ENCODE measurements at regions not wholly inside any gene's neighbourhood (a gene's known extent, or its start where the extent isn't known, plus 50 kb on each side); places are given as distances from the start of the nearest gene placed in this dataset.
A peak's percentile ranks its signal among the peaks of the same experiment; 100 is the strongest.

DNA sequence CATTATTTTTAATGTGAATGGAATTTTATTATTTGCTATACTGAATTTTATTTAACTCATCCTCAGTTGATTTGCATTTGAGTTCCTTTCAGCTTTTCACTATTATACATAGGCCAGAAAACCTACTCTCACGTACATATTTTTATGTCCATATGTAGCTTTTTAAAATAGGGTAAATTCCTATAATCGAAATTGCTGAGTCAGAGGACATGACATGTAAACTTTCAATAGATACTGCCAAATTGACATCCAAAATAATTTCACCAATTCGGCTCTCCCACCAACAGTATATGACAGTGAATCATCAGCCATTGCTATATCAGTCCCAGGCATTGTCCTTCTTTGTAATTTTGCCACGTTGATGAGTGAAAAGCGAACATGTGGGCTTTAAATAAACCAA lies 222.5 kb downstream of the SQOR start:
- H3K36me3 ChIP-seq (ENCODE audit: low read depth): no peaks in the 10 kb centered on the region
- no peaks in the 10 kb centered on the region for H3K9me3 ChIP-seq
- no peak for DNase-seq
- intact Hi-C loops (cut with DNase I, micrococcal nuclease): no loop called here
- no peak for ATAC-seq
- TF ChIP-seq, protein P1, sequence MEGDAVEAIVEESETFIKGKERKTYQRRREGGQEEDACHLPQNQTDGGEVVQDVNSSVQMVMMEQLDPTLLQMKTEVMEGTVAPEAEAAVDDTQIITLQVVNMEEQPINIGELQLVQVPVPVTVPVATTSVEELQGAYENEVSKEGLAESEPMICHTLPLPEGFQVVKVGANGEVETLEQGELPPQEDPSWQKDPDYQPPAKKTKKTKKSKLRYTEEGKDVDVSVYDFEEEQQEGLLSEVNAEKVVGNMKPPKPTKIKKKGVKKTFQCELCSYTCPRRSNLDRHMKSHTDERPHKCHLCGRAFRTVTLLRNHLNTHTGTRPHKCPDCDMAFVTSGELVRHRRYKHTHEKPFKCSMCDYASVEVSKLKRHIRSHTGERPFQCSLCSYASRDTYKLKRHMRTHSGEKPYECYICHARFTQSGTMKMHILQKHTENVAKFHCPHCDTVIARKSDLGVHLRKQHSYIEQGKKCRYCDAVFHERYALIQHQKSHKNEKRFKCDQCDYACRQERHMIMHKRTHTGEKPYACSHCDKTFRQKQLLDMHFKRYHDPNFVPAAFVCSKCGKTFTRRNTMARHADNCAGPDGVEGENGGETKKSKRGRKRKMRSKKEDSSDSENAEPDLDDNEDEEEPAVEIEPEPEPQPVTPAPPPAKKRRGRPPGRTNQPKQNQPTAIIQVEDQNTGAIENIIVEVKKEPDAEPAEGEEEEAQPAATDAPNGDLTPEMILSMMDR (IDR thresholded peaks at IDR 0.05): no peak
- H3K4me3 ChIP-seq: no peak overlapping the region
- H3K4me1 ChIP-seq (ENCODE audit: low read depth): no peaks in the 10 kb centered on the region

DNA sequence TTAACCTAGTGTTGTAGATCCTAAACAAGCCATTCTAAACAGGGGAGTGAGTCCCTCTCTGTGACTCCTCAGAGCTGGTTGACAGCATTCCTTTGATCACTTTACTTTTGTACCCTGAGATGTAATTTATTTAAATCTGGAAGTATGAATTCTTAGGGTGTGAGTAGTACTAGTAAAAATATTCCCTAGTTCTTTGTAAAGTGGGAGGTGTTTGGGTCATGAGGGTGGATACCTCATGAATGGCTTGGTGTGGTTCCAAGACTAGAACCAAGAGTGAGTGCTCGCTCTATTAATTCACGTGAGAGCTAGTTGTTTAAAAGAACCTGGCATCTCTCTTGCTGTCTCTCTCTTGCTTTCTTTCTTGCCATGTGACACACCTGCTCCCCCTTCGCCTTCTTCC lies 223.7 kb downstream of the SQOR start:
- ATAC-seq: no peak
- Histone ChIP-seq H3K4me3 (no peak overlapping the region), H3K9me3 (no peaks in the 10 kb centered on the region), H3K36me3 (ENCODE audit: low read depth) (no peaks in the 10 kb centered on the region), H3K4me1 (ENCODE audit: low read depth) (no peaks in the 10 kb centered on the region)
- DNase-seq: no peak
- TF ChIP-seq, protein P1 (IDR thresholded peaks at IDR 0.05): no peak
- intact Hi-C loops (cut with DNase I, micrococcal nuclease): no loop called here

DNA sequence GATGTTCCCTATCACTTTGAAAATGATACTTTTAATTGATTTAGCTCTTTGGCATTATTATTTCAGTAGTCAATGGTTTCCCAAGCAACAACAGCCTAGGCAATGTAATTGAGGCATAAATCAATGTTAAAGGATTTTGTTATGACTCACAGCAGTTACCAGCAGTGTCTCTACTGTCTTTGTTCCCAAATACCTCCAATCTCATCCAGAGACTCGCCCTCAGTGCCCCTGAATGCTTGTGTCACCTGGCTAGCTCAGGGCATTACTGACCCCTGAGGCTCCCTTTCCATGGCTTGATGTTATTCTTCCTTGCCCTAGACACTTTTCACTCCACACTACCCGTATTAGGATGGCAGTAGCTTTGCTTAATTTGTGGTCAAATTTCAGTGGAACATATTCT lies 227.2 kb downstream of the SQOR start:
- no peaks in the 10 kb centered on the region for H3K4me1 ChIP-seq (ENCODE audit: low read depth)
- intact Hi-C loops (cut with DNase I, micrococcal nuclease): no loop called here
- DNase-seq (no peak), ATAC-seq (no peak)
- H3K4me3 ChIP-seq: no peak overlapping the region
- no peaks in the 10 kb centered on the region for H3K36me3 ChIP-seq (ENCODE audit: low read depth)
- TF ChIP-seq, protein P1 (IDR thresholded peaks at IDR 0.05): no peak
- H3K9me3 ChIP-seq: no peaks in the 10 kb centered on the region

DNA sequence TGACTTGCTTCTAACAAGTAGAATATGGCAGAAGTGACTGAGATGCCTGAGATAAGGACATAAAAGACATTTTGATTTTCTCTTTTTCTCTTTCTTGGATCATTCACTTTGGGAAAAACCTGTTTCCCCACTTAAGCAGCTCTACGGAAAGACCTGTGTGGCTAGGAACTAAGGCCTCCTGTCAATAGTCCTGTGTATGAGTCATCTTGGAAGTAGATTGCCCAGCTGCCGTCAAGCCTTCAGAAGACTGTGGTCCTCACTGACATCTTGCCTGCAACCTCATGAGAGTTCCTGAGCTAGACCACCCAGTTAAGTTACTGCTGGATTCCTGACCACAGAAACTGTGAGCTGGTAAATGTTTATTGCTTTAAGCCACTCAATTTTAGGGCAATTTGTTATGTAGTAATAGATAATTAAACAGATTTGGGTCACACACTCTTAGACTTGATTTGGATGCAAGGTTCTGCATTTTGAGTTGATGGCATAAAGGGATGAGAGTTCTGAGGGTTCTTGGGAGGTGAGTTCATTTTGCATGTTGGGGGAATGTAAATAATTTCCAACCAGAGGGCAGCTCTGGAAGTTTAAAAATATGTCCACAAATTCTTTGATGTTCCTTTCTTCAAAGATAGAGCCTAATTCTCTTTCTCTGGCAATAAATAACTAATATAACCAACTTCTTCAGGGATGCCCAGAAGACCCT lies 229.2 kb downstream of the SQOR start:
- no peak for DNase-seq
- TF ChIP-seq, protein P1 (IDR thresholded peaks at IDR 0.05): no peak
- H3K4me1 ChIP-seq (ENCODE audit: low read depth): no peaks in the 10 kb centered on the region
- peak; percentile 78 for ATAC-seq
- no peaks in the 10 kb centered on the region for H3K36me3 ChIP-seq (ENCODE audit: low read depth)
- intact Hi-C loops (cut with DNase I, micrococcal nuclease): no loop called here
- H3K9me3 ChIP-seq: no peaks in the 10 kb centered on the region
- no peak overlapping the region for H3K4me3 ChIP-seq

DNA sequence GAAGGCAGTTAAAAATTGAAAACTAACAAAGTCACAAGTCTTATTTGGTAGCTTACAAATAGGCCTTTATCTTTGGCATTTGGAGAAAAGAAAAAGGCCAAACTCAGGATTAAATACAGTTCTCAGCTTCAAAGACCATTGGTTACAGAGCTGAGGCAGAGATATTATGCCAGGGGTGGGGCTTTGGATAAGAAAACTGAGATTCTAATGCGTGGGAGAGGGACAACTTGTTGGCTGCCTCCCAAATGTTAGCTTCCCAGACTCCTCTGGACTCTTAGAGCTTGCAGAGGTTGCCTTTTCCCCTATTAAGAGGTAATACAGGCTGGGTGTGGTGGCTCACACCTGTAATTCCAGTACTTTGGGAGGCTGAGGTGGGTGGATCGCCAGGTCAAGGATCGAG lies 231.8 kb downstream of the SQOR start:
- ATAC-seq (no peak), DNase-seq (no peak)
- TF ChIP-seq, protein P1 (IDR thresholded peaks at IDR 0.05): no peak
- intact Hi-C loops (cut with DNase I, micrococcal nuclease): no loop called here
- Histone ChIP-seq H3K4me3 (no peak overlapping the region), H3K4me1 (ENCODE audit: low read depth) (no peaks in the 10 kb centered on the region), H3K9me3 (no peaks in the 10 kb centered on the region), H3K36me3 (ENCODE audit: low read depth) (no peaks in the 10 kb centered on the region)

DNA sequence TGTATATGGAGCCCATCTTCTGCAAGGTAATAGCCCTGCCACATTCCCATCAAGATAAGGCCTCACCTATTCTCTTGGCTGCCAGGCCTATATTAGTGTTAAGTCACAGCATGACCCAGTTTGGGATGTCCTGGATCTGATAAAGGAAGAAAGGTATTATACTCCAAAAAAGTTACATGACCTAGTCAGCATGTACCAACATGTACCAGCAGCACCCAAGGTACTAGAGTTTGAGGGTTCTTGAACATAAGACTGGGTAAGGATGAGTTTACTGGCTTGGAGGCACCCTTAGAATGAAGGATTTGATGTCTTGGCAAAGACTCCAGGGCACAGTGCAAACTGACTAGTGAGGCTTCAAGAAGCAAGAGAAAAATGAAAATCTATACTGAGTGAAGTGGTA lies 232.5 kb downstream of the SQOR start:
- intact Hi-C loops (cut with DNase I, micrococcal nuclease): no loop called here
- ATAC-seq (no peak), DNase-seq (no peak)
- Histone ChIP-seq H3K4me3 (no peak overlapping the region), H3K4me1 (ENCODE audit: low read depth) (no peaks in the 10 kb centered on the region), H3K9me3 (no peaks in the 10 kb centered on the region), H3K36me3 (ENCODE audit: low read depth) (no peaks in the 10 kb centered on the region)
- TF ChIP-seq, protein P1 (IDR thresholded peaks at IDR 0.05): no peak
